GM12878 (cell line): ENCODE measurements at regions not wholly inside any gene's neighbourhood (a gene's known extent, or its start where the extent isn't known, plus 50 kb on each side); places are given as distances from the start of the nearest gene placed in this dataset.

Experiments used
- EZH2 ChIP-seq: IDR thresholded peaks from 2 replicates; pipeline ENCODE4 v1.6.1; 2012; ENCODE audit warnings: low read depth, mild to moderate bottlenecking, control low read depth, inconsistent platforms, low read length, borderline replicate concordance; ENCODE audit not compliant: control insufficient read depth
- RELA ChIP-seq: fragments of 450-650 bp; IDR thresholded peaks from 2 replicates; pipeline ENCODE4 v1.8.0; 2014; ENCODE audit warnings: borderline replicate concordance; ENCODE audit not compliant: partially characterized antibody
- SIX5 ChIP-seq: IDR thresholded peaks from 2 replicates; pipeline ENCODE4 v1.6.1; 2011; ENCODE audit warnings: mild to moderate bottlenecking, low read depth, low read length, moderate library complexity; ENCODE audit not compliant: severe bottlenecking
- TF ChIP-seq, protein P1 (sequence below): IDR thresholded peaks from 2 replicates; pipeline ENCODE4 v1.6.1; 2012; ENCODE audit warnings: mild to moderate bottlenecking, low read depth, low read length

DNA sequence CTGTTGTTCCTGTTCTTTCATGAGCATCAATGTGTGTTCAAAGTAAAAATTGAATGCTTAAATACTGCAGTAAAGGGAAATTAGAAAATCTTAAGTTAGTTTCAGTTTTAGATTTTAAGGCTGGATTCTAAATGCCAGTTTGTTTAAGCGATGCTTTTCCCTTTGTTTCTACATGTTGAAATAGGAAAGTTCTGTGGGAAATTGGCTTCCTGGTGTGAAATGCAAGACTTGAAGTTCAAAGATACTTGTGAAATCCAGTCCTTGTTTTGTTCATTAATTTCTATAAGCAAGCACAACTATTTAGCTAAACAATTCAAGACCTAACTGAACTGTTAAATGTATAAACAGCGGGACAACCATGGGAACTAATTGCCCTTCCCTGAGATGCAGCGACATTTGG, 149.1 kb downstream of the LYPLAL1 start:
- TF ChIP-seq SIX5, result no peak
- TF ChIP-seq EZH2, result no peak
- TF ChIP-seq RELA, result no peak
- TF ChIP-seq, protein P1, sequence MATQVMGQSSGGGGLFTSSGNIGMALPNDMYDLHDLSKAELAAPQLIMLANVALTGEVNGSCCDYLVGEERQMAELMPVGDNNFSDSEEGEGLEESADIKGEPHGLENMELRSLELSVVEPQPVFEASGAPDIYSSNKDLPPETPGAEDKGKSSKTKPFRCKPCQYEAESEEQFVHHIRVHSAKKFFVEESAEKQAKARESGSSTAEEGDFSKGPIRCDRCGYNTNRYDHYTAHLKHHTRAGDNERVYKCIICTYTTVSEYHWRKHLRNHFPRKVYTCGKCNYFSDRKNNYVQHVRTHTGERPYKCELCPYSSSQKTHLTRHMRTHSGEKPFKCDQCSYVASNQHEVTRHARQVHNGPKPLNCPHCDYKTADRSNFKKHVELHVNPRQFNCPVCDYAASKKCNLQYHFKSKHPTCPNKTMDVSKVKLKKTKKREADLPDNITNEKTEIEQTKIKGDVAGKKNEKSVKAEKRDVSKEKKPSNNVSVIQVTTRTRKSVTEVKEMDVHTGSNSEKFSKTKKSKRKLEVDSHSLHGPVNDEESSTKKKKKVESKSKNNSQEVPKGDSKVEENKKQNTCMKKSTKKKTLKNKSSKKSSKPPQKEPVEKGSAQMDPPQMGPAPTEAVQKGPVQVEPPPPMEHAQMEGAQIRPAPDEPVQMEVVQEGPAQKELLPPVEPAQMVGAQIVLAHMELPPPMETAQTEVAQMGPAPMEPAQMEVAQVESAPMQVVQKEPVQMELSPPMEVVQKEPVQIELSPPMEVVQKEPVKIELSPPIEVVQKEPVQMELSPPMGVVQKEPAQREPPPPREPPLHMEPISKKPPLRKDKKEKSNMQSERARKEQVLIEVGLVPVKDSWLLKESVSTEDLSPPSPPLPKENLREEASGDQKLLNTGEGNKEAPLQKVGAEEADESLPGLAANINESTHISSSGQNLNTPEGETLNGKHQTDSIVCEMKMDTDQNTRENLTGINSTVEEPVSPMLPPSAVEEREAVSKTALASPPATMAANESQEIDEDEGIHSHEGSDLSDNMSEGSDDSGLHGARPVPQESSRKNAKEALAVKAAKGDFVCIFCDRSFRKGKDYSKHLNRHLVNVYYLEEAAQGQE, result no peak
